Kidney tubule cell (primary cell): ENCODE measurements at regions not wholly inside any gene's neighbourhood (a gene's known extent, or its start where the extent isn't known, plus 50 kb on each side); places are given as distances from the start of the nearest gene placed in this dataset.
A peak's percentile ranks its signal among the peaks of the same experiment; 100 is the strongest.

Source experiments
- DNase-seq: peaks from one replicate; pipeline ENCODE4 v3.0.0-alpha.2; 2018; ENCODE audit warnings: low spot score

DNA sequence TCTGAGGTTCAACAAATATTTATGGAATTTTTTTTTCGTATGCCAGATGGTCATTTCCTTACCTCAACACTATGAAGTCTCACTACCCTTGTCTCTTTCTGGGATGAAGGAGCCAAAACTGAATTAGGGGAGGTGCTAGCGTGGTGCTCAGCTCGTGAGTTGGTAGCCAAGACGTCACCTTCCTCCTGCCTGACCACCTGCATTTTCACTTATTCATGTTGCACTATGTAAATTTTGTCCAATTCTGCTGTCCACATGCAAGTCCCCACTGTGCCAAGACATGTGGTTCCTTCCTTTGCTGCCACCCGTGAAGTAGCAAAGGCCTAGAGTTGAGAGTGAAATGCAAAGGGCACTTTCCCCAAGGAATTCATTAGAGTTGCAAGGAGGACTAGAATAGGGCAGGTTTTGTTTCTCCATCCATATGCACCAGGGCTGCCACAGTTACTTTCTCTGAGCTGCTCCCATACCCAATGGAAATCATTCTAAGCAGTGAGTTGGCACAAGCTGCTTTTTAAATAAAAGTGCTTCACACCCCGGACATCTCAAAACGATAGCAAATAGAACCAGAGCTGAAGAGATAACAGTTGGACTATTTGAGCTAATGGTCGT is 591.3 kb upstream of the NOX3 start:
- no peak for DNase-seq

DNA sequence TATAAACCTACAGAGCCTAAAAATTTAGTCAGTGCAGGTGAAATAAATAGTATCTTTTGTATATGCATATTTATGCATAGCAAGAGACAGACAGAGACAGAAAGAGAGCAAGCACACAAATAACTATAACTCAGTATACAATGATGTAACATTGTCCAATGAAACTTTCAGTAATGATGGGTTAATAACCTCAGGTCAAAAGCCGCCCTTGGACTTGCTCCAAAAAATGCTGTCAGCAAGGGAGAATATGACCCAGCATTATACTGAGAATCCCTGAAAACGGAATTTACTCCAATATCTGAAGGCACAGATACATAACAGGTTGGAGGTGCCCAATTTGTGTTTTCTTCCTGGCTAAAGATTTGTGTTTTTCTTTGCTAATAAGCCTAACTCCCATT is 590.6 kb upstream of the NOX3 start:
- no peak for DNase-seq

DNA sequence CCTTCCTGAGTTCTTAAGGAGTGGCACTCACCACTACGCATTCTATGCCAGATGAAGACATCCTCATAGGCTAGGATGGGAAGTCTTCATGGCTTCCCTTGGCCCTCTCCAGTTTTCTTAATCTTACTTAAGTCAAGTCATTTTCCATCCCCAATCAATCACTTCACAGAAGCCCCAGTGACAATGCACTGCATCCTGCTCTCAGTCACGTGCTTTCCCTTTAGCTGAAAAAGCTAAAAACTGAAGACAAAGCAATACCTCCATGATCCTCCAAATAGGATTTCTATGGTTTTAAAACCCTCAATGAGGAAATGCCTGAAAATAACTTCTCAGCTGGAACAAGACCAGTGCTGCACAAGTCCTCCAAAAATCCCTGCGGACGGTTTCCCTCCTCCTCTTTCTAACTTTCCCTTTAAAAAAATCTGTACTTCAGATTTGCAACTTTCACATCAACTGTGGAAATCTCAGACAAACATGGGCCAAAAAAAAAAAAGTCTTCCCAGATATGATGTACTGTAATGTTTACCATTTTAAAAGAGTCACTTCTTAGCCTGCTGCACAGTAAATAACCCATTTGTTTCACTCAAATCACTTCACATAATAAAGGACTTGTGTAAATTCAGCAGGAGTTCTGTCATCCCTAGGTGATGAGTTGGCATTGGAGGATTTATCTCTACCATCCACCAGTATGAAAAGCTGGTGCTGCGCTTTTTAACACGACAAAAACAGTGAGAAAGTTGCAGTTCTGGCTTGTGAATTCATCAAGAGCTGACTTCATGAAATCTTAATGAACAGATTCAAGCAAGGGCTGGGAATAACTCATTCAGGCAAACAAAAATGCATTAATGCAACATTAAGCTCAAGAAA is 590.0 kb upstream of the NOX3 start:
- DNase-seq = no peak

DNA sequence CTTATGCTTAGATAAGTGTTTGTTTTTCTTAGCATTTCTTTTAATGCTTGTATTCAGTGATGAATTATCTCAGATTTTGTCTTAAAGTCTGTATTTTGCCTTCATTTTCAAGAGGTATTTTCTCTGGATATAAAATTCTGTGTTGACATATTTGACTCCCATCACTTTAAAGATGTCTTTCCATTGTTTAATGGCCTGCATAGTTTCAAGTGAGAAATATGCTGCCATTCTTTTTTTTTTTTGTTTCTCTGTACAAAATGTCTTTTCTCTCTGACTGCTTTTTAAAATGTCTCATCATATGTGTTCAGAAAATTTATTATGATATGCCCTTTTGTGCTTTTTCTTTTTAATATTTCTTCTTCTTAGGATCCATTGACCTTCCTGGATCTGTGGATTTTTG is 578.0 kb upstream of the NOX3 start:
- no peak for DNase-seq

DNA sequence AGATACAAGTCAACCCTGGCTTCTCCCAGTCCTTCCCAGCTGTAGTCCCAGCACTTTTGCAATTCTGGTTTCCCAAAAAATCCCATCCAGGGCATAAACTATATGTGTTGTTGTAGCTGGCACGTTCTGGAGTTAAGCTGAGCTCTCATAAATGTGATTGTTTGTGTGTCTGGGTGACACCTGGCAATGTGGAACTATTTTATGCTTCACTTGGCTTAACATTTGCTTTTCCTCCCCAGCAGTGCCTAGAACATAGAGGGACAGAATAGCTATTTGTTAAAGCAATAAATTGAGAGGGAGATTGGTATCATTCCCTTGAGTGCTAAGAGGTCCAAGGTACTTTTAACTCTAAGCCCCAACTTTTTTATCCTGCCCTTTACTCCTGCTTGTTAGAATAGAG is 575.9 kb upstream of the NOX3 start:
- no peak for DNase-seq

DNA sequence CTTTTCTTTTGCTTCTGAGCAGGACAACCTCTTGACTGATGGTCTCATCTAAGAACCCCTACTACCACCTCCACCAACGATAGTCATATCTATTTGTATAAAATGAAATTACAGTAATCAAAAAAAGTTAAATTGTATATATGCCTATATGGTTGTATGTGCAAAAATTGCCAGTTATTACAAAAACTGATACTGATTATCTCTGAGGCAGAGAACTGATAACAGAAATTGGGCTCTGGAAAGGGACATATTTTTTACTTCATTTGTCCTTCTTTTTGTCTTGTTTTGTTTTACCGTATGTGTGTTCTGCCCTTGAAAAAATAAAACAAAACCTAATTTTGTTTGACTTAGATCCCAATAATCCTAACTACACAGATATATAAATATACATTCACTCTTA is 574.4 kb upstream of the NOX3 start:
- no peak for DNase-seq

DNA sequence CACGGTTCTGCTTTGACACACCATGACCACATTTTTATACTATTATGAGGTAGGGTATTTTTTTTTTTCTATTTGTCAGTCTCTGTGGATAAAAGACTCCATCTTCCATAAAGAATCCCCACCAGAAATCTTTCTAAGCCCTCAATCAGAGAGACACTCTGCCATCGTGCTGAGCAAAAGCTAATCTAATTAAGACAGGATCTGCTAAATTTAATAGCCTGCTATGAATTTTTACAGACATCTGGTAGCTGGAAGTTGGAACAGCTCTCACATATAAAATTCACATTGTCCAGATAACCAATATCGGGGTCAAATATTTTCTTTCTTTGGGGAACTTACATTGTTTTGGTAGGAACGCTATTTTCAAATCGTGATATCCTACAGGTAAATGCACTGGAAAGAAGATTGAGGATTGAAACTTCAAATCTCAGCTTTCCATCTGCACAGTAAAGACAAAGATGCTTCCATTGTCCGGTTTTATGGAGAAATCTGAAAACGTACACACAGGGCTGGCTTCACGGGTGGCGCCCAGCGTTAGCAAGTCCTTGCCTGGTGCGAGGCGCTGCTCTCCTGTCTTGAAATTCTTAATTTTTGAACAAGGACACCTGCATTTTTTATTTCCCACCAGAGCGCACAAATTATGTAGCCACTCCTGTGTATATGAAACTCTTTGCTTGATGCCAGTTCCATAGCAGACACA is 573.8 kb upstream of the NOX3 start:
- DNase-seq = no peak

DNA sequence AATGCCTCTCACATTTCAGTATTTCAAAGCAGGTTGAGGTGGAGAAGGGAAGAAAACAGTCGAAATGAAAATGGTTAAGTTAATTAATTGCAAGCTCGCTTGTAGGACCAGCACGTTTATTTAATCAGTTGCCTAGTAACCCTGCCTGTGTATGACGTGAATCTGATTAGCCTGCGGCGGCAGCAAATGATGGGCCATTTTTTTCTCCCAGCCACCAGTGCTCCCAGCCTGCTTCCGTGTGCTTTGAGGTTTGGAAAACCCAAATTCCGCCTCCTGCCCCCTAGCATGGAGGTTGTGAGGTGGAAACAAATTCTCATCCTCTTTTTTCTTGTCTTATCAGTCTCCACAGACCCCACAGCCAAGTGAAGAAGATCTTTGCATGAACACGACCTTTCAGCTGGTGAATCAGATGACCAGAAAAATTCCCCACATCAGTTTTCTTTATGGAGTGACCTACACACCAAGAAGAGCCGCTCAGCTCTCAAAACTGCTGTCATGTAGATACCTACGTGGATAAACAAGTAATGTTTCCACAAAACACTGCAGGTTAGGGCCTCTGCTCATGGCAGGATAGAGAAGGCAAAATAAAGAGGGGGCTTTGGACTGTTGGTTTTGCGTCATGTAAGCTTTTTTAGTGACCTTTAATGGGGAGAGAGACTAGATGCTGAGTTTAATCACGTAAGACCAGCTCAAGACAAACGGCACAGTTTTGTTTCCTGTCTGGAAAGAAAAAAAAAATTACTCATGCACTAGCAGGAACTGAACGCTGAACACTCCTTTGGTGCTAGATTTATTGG is 572.9 kb upstream of the NOX3 start:
- peak; percentile 55 for DNase-seq

DNA sequence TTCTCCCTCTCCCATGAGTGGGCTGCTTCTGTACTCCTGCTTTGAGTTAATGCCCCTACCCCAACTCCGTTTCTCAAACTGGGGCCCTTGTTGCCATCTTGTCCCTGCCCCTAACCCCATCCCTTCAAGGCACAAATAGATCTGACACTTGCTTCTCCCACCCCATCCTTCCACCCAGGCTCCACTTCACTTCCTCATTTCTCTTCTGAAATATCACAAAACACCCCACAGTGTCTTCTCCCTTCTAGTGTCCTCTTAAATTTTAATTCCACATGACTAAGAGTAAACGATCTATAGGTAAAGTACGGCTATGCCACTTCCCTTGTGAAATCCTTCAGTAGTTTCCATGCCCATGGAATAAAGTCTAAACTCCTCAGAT is 571.6 kb upstream of the NOX3 start:
- DNase-seq = no peak

DNA sequence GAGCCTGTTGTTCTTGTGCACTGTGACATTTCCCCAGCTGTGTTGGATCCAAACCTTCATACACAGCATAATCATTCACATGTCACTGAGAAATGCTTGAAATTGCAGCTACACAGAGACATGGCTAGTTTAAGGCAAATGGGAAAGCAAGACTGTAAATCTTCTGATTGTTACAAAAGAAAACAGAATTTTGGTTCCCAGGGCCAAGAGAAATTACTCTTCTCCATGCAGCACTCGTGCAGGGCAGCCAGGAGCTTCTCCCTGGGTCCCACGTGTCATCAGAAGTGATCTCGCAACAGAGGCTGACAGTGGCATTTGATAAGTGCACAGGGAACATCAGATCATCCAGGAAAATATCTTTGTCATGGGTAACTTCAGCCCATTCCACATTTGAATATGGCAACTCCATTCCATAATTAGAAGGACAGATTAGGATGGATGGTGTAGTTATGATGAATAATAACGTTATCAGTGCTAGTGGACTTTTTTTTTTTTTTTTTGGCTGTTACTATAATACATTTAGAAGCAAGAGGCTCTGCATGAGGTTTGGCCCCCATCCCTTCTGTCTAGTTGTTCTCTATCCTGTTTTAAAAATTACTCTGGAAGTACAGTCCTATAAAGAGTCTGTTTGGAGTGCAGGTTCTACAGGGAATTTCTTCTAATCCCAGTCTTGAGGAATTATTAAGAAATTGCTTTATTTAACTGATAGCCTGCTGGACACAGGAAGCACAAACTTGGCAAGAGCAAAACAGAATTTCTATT is 571.0 kb upstream of the NOX3 start:
- DNase-seq = no peak

DNA sequence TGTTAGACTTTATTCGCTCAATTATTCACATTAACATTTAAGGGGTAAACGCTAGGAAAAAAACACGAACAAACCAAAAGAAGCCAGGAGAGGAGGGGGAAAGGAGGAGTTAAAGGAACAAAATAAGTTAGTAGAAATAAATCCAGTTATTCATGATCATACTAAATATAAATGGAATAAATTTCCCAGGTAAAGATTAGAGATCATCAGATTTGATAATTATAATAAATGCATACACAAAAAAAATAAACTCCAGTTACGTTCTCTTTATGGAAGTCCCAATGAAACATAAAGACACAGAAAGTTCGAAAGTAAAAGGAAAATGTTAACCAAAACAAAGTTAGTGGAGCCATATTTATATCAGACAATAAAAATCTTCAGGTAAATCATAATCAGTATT is 568.7 kb upstream of the NOX3 start:
- DNase-seq = no peak

DNA sequence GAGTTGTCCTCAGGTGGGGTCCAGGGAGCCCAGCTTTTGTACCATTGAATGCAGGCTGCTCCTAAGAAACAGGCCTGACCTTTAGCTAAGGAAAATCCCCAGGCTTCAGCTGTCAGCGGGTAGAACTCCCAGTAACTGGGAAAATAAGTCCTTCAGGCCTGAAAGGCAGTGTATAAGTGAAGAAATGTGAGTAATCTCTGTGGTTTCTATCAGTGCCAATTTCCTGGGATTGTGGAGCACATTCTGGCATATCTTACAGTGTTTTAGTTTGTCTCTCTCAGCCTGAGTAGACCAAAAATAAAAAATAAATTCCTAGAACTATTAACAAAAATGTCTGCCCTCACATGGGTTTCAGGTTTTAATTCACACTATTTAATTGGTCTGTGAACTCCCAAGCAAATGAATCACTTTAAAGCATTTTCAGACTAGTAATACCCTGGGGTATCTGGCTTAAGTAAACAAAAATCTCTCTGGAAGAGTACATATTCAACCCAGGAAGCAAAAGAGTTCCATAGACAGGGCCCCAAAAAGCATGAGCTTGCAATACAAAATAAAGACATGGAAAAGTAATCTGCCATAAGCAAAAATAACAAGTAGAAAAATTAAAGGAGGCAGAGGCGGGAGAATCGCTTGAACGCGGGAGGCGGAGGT is 566.2 kb upstream of the NOX3 start:
- DNase-seq = peak; percentile 74

DNA sequence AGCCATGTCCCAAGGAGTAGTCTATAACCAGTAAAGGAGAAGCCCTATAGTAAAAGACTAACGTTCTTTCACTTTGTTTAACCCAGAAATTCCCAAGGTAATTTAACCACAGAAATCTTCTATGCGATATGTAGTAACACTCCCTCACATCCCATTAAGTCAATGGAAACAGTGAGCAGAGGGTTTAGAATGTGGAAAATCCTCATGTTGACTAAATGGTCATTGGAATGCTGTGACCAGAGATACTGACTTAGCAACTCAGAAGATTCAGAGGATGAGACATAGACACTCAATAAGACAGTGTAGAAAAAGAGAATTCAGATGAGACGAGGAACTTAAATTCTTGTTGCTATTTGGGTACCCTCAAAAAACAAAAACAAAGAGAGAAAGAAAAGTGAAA is 562.2 kb upstream of the NOX3 start:
- peak; percentile 80 for DNase-seq

DNA sequence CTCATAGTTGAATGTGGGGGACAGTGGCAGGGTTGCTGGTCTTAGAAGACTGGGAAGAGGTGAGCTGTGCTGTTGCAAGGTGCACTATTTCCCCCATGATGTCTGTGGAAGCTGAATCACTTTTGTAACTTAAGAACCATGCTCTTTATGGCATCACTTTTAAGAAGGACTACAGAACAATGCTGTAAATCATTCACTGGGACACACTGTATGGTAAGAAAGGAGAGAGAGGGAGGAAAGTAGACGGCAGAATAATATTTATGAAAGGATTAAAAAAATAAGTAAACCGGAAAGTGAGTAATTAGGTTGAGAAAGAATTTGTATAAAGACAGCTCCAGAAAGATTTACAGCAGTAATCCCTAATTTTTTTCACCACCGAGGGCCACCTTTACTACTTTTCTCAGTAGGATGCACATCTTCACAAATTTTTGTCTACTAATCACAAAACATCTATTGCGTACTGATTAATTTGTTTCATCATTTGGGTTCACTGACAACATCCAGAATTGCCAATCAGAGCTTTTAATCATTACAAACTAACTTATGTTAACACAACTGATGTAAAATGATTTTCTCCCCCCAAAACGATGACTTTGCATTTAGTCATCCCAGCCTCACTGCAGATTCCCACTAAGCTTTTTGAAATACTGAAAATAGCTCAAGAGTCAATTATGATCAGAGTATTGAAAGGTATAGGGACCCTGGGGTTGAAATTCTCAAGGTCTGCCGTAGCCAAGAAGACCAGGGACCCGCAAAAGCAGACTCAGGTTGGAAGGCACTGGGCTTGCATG is 560.7 kb upstream of the NOX3 start:
- peak; percentile 79 for DNase-seq

DNA sequence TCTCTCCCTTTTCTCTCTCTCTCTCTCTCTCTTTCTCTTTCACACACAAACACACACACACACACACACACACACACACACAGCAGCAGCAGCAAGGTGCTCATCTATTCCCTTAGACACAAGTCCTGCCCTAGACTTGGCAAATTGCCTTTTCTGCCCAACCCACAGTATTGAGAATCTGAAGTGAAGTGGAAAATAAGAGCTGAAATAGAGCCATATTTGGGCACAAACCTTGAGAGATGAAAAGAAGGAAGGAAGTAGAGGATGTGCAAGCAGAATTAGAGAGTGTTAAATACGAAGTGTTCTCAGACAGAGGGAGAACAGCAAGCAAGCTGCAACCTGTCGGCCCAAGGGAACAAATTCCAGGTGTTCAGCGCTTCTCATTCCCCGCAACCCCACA is 557.5 kb upstream of the NOX3 start:
- DNase-seq = peak; percentile 63

DNA sequence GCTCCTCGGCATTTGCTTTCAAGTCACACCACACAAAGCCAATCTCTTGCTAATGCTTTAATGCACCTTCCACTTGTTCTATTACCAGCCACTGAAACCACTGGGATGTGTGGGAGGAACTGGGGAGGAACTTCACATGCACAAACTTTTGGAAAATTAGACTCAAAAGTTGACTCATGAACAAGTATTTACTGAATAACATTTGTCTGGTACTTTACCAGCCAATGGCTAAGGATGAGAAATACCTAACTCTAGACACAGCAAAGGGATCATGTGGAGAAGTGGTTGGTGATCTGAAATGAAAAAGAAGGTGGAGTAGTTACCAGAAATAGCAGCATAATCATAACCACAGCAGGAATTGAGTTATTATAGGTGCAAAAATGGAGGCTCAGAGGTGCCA is 554.0 kb upstream of the NOX3 start:
- DNase-seq = no peak

DNA sequence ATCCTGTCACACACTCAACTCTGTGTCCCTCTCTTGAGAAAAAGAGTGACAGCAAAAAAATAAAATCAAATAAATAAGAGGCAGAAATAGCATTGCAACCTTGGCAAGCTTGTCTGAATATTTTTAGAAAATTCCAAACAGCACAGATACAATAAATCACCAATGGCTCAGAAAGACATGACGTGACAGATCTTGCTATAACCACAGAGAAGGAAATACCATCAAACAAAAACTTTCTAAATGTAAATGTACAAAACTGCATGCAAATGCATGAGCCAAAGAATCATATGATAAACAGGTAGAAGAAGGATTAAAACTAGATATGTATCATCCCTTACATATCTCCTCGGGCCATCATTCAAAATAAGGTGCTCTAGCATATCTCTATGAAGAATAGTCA is 549.2 kb upstream of the NOX3 start:
- DNase-seq = no peak

DNA sequence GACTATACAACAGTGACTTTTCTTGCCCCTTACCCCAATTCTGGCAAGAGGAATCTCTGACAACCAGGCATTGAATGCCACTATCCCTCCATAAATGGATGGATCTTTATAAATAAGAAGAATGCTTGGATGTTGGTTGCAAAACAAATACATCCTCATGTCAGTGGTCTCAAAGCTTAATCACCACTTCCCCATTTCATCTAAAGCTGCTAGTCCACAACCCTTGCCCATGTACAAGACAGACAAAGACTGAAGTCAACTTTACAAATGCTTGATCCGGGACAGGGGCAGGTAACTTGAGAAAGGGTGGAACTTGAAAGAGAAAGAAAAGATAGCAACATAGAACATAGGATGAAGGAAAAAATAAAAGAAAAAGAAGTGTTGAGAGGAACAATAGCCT is 540.5 kb upstream of the NOX3 start:
- DNase-seq = no peak

DNA sequence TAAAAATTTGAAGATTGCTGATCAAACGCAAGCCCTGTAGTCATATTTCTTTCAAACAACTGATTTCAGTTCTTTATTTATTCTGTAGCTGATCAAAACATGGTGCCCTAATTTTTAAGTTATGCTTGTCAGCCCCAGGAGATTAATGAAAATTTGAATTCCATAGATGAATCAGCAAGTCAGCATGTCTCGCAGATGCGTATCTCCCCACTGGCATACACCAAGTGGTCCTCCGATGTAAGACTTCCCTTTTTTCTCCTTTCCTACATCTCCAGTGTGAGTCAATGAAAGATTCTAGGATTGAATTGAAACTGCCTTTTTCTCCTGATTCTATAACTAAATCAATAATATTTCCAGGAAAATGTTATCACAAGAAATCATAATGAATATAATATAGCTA is 539.6 kb upstream of the NOX3 start:
- no peak for DNase-seq

DNA sequence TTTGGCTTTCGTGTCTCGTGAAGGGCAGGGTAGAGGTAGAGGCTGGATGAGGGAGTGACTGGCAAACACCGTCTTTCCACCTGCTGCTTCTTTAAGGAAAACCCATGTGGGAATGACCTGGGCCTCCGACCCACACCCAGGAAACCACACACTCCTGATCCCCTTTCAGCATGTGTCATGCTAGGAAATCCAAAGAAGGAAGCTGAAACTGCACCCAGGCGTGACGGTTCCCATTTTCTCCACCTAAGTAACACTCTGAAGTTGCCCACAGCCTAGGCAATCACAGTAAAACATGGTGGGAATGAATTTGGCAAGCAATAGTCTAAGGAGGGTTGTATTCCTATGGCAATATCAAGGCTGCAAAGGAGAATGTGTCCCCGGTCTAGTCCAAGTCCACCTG is 538.4 kb upstream of the NOX3 start:
- DNase-seq = peak; percentile 87
